Stomach (tissue), 4 donors: ENCODE measurements at regions not wholly inside any gene's neighbourhood (a gene's known extent, or its start where the extent isn't known, plus 50 kb on each side); places are given as distances from the start of the nearest gene placed in this dataset.

Source experiments
- CTCF ChIP-seq, 7 experiments: fragments of 450-650 bp in 4 of 7; fragments of 200-600 bp in 3 of 7; sonication (generic) in 3 of 7; IDR thresholded peaks; one replicate each; pipeline ENCODE4 v1.5.1; 2016 to 2019; ENCODE audit warnings: antibody characterized with exemption in 7 of 7, control low read depth in 2 of 7, mild to moderate bottlenecking in 1 of 7
- EP300 ChIP-seq: sonication (generic); formaldehyde crosslinking; IDR thresholded peaks from one replicate; pipeline ENCODE4 v1.6.1; 2017; ENCODE audit warnings: antibody characterized with exemption
- POLR2A ChIP-seq, 4 donors: fragments of 450-650 bp; IDR thresholded peaks; one replicate each; pipeline ENCODE4 v1.6.1; 2016; ENCODE audit warnings: antibody characterized with exemption in 4 of 4, control low read depth in 2 of 4, mild to moderate bottlenecking in 1 of 4, moderate library complexity in 1 of 4
- POLR2AphosphoS5 ChIP-seq, 3 donors: sonication (generic); formaldehyde crosslinking; IDR thresholded peaks; one replicate each; pipeline ENCODE4 v1.6.1; 2016; ENCODE audit warnings: antibody characterized with exemption in 3 of 3

- no peak for TF ChIP-seq POLR2A (IDR thresholded peaks at IDR 0.05)
- TF ChIP-seq POLR2AphosphoS5 (IDR thresholded peaks at IDR 0.05), result no peak
- no peak for TF ChIP-seq CTCF (IDR thresholded peaks at IDR 0.05)
- TF ChIP-seq EP300, result no peak
Measured at GRCh38 chr18:68103561-68103960, 587.0 kb upstream of the DSEL start.
